GM18867 (cell line): ENCODE measurements at regions not wholly inside any gene's neighbourhood (a gene's known extent, or its start where the extent isn't known, plus 50 kb on each side); places are given as distances from the start of the nearest gene placed in this dataset.
A peak's percentile ranks its signal among the peaks of the same experiment; 100 is the strongest.

Source experiments
- ATAC-seq: cut with Tn5 transposase; IDR thresholded peaks from one replicate; pipeline ENCODE4 v1.9.1; 2021; ENCODE audit warnings: mild to moderate bottlenecking, moderate library complexity; ENCODE audit not compliant: unreplicated experiment

- ATAC-seq = no peak
Observed at GRCh38 chr14:44154874-44155273, 352.2 kb downstream of the FSCB start.

- ATAC-seq = no peak
Observed at GRCh38 chr14:44154446-44154845, 352.6 kb downstream of the FSCB start.

- no peak for ATAC-seq
Observed at GRCh38 chr14:44151130-44151820, 355.8 kb downstream of the FSCB start.

- ATAC-seq = no peak
Observed at GRCh38 chr14:44149597-44149996, 357.5 kb downstream of the FSCB start.

- ATAC-seq = no peak
Observed at GRCh38 chr14:44142006-44142405, 365.1 kb downstream of the FSCB start.

GRCh38 chr14:44135972-44136371 lies 371.1 kb downstream of the FSCB start:
- ATAC-seq = peak; percentile 63

- ATAC-seq = no peak
Observed at GRCh38 chr14:44131861-44132260, 375.2 kb downstream of the FSCB start.

GRCh38 chr14:44113769-44114730 lies 393.0 kb downstream of the FSCB start:
- no peak for ATAC-seq

- ATAC-seq = no peak
Observed at GRCh38 chr14:44112774-44113460, 394.2 kb downstream of the FSCB start.

GRCh38 chr14:44109036-44109435 lies 398.0 kb downstream of the FSCB start:
- no peak for ATAC-seq

- ATAC-seq = no peak
Observed at GRCh38 chr14:44108601-44109000, 398.5 kb downstream of the FSCB start.

- ATAC-seq = no peak
Observed at GRCh38 chr14:44107156-44107555, 399.9 kb downstream of the FSCB start.

GRCh38 chr14:44099743-44100488 lies 407.2 kb downstream of the FSCB start:
- no peak for ATAC-seq

GRCh38 chr14:44081146-44081545 lies 425.9 kb downstream of the FSCB start:
- no peak for ATAC-seq

- no peak for ATAC-seq
Observed at GRCh38 chr14:44070046-44070445, 437.0 kb downstream of the FSCB start.

- no peak for ATAC-seq
Observed at GRCh38 chr14:44053422-44053821, 453.7 kb downstream of the FSCB start.

GRCh38 chr14:44041700-44042099 lies 465.4 kb downstream of the FSCB start:
- no peak for ATAC-seq

GRCh38 chr14:44040561-44040960 lies 466.5 kb downstream of the FSCB start:
- ATAC-seq = no peak

GRCh38 chr14:44036248-44036647 lies 470.8 kb downstream of the FSCB start:
- no peak for ATAC-seq

- ATAC-seq = no peak
Observed at GRCh38 chr14:44035707-44036106, 471.4 kb downstream of the FSCB start.
